Lung (tissue), 11 donors: ENCODE measurements at regions not wholly inside any gene's neighbourhood (a gene's known extent, or its start where the extent isn't known, plus 50 kb on each side); places are given as distances from the start of the nearest gene placed in this dataset.

ENCODE experiments used
- ATAC-seq: fragments of 200-7000 bp; cut with Tn5 transposase; one replicate; pipeline ENCODE4 v1.9.1; 2020; ENCODE audit warnings: moderate number of reproducible peaks; ENCODE audit not compliant: insufficient read depth, low FRiP score
- DNase-seq, 3 donors: peaks; one replicate each; pipeline ENCODE4 v3.0.0-alpha.2; 2013 to 2017
- H3K27ac ChIP-seq, 2 donors: one replicate each; pipeline ENCODE4 v1.5.1; 2013; ENCODE audit warnings: mild to moderate bottlenecking in 2 of 2, moderate library complexity in 2 of 2, control low read depth in 1 of 2, inconsistent platforms in 1 of 2, low read depth in 1 of 2, low read length in 1 of 2
- H3K27me3 ChIP-seq, 3 donors: one replicate each; pipeline ENCODE4 v1.5.1; 2013; ENCODE audit warnings: low read length in 2 of 3; ENCODE audit not compliant: control insufficient read depth in 3 of 3, insufficient read depth in 3 of 3
- H3K36me3 ChIP-seq, 4 donors: one replicate each; pipeline ENCODE4 v1.5.1; 2013; ENCODE audit warnings: low read length in 4 of 4, mild to moderate bottlenecking in 1 of 4, moderate library complexity in 1 of 4; ENCODE audit not compliant: control insufficient read depth in 4 of 4, insufficient read depth in 4 of 4
- H3K4me1 ChIP-seq, 5 donors: one replicate each; pipeline ENCODE4 v1.5.1; 2013; ENCODE audit warnings: low read length in 5 of 5, mild to moderate bottlenecking in 2 of 5, moderate library complexity in 1 of 5; ENCODE audit not compliant: control insufficient read depth in 5 of 5, insufficient read depth in 5 of 5
- H3K4me3 ChIP-seq: one replicate; pipeline ENCODE4 v1.5.1; 2013; ENCODE audit warnings: mild to moderate bottlenecking, control low read depth, moderate library complexity
- H3K9ac ChIP-seq, 2 donors: one replicate each; pipeline ENCODE4 v1.5.1; 2013; ENCODE audit warnings: low read length in 2 of 2, control low read depth in 1 of 2; ENCODE audit not compliant: insufficient read depth in 1 of 2
- H3K9me3 ChIP-seq, 4 donors: one replicate each; pipeline ENCODE4 v1.5.1; 2013; ENCODE audit warnings: low read length in 3 of 4, mild to moderate bottlenecking in 1 of 4, moderate library complexity in 1 of 4; ENCODE audit not compliant: control insufficient read depth in 4 of 4, insufficient read depth in 3 of 4
- CTCF ChIP-seq: IDR thresholded peaks from 2 replicates; pipeline ENCODE4 v1.5.1; 2012; ENCODE audit warnings: mild to moderate bottlenecking; ENCODE audit errors: control extremely low read depth, extremely low read depth
- WGBS, 2 donors: extraction: QIAGEN DNeasy Blood & Tissue Kit; methylation state at CpG; one replicate each; pipeline ENCODE4 v1.1.7; 2013; 5-methylcytosine and 5-hydroxymethylcytosine counted together
- donor health status: control.
- donor health status: control.
- donor health status: Bipolar disorder and iron deficiency.
- donor health status: healthy.
- donor health status: DM: yes; HTN: yes; CAD: no.

DNA sequence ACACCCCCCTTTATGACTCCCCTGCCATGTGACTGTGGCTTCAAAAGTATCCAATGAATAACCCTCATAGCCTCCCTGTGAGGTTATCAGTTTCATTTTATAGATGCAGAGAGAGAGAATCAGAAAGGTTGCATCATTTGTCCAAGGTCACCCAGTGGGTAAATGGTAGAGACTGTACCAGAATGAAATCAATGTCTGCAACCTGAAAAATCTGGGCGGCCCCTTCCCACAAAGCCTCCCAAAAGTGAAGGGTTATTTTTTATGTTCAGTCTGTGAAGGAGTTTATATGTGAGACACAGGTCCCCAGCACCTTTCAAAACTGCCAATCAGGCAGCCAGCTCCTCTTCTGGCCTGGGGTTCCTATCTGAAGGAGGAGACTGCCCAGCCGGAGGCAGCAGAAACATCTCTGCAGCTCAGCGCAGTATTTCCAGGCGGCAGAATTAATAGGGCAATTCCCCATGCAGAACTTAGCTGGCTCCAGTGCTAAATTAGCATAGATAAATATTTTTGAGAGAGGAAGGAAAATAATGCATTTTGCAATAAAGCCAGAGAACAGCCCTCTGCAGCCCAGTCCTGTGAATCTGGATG, 130.8 kb upstream of the PRR20G start:
- Histone ChIP-seq H3K36me3 (no peaks in the 10 kb centered on the region), H3K4me3 (no peak overlapping the region), H3K27ac (no peak overlapping the region), H3K4me1 (peaks cover 0 to 3% (median 0%) of the 10 kb centered on the region in 5 donors), H3K9me3 (no peaks in the 10 kb centered on the region), H3K9ac (no peak overlapping the region), H3K27me3 (peaks cover 3 to 44% (median 17%) of the 10 kb centered on the region in 3 donors)
- no peak for DNase-seq
- TF ChIP-seq CTCF = no peak
- ATAC-seq = no peak
- 78 to 79% methylated on average over 4 of the region's 4 CpGs for whole genome bisulfite sequencing, 2 donors

- 59 to 63% methylated on average over 10 of the region's 10 CpGs for WGBS, 2 donors
- no peak for ATAC-seq
- TF ChIP-seq CTCF = no peak
- Histone ChIP-seq H3K4me3 (no peak overlapping the region), H3K4me1 (peaks cover 0 to 4% (median 0%) of the 10 kb centered on the region in 5 donors), H3K9ac (no peak overlapping the region), H3K9me3 (no peaks in the 10 kb centered on the region), H3K27me3 (peaks cover 3 to 38% (median 17%) of the 10 kb centered on the region in 3 donors), H3K27ac (no peak overlapping the region), H3K36me3 (no peaks in the 10 kb centered on the region)
- DNase-seq = peak in 1 of 3 donors; percentile 27
Observed at GRCh38 chr3:127417709-127418559, 130.1 kb upstream of the PRR20G start.

DNA sequence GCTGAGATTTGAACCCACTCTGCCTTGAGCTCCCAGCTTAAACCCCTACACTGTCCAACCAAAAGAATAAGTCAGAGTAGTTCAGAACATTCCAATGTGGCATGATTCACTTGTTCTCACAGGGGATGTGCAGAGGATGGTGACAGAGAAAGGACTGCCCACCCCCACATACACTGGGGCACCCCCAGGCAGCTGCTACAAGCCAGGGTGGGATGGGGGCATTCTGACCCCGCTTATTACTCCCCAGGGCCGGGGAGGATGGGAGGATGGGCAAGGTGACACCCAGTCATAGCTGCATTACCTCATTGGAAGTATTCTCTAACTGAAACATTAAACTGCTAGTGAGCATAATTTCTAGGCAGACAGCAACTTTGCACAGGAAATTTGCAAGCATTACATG, 126.0 kb upstream of the PRR20G start:
- no peak overlapping the region for H3K9ac ChIP-seq
- no peak overlapping the region for H3K27ac ChIP-seq
- no peak for TF ChIP-seq CTCF
- peaks cover 0 to 27% (median 15%) of the 10 kb centered on the region in 3 donors for H3K27me3 ChIP-seq
- H3K36me3 ChIP-seq = no peaks in the 10 kb centered on the region
- no peak for DNase-seq
- no peak for ATAC-seq
- no peaks in the 10 kb centered on the region for H3K9me3 ChIP-seq
- H3K4me1 ChIP-seq = peaks cover 0 to 11% (median 0%) of the 10 kb centered on the region in 5 donors
- 64 to 81% methylated on average over 2 of the region's 2 CpGs for WGBS, 2 donors
- no peak overlapping the region for H3K4me3 ChIP-seq
